Testis (tissue), 2 donors: ENCODE measurements at regions not wholly inside any gene's neighbourhood (a gene's known extent, or its start where the extent isn't known, plus 50 kb on each side); places are given as distances from the start of the nearest gene placed in this dataset.

Experiments
- DNase-seq: peaks from one replicate; pipeline ENCODE4 v3.0.0-alpha.2; 2019
- H3K27ac ChIP-seq, 2 donors: fragments of 200-600 bp; sonication (generic); one replicate each; pipeline ENCODE4 v1.5.1; 2019
- H3K27me3 ChIP-seq: fragments of 200-600 bp; sonication (generic); one replicate; pipeline ENCODE4 v1.5.1; 2019
- H3K36me3 ChIP-seq: fragments of 200-600 bp; sonication (generic); one replicate; pipeline ENCODE4 v1.5.1; 2017; ENCODE audit warnings: low read depth; ENCODE audit errors: missing control alignments
- H3K4me1 ChIP-seq: fragments of 200-600 bp; sonication (generic); one replicate; pipeline ENCODE4 v1.5.1; 2019
- H3K4me3 ChIP-seq, 2 donors: fragments of 200-600 bp; sonication (generic); one replicate each; pipeline ENCODE4 v1.5.1; 2017 to 2019
- H3K9me3 ChIP-seq: fragments of 200-600 bp; sonication (generic); one replicate; pipeline ENCODE4 v1.5.1; 2017
- CTCF ChIP-seq, 3 experiments: fragments of 450-650 bp in 2 of 3; fragments of 200-600 bp in 1 of 3; sonication (generic) in 1 of 3; IDR thresholded peaks; one replicate each; pipeline ENCODE4 v1.5.1; 2016 to 2019; ENCODE audit warnings: antibody characterized with exemption in 3 of 3, mild to moderate bottlenecking in 2 of 3, moderate library complexity in 1 of 3
- POLR2A ChIP-seq: fragments of 450-650 bp; IDR thresholded peaks from one replicate; pipeline ENCODE4 v1.6.1; 2017; ENCODE audit warnings: antibody characterized with exemption, mild to moderate bottlenecking, moderate library complexity
- WGBS, 2 donors: methylation state at CpG; one replicate each; pipeline ENCODE4 v1.1.5; 2018; 5-methylcytosine and 5-hydroxymethylcytosine counted together
- intact Hi-C: fragments of 100-400 bp; cut with DNase I; formaldehyde crosslinking; loops from one replicate; pipeline ENCODE4 v1.15.1; 2023; ENCODE audit warnings: low total_unique reads

GRCh38 chr15:38941399-38941953, 376.9 kb upstream of the RASGRP1 start:
- Histone ChIP-seq H3K4me3 (no peak overlapping the region), H3K27me3 (no peaks in the 10 kb centered on the region), H3K36me3 (no peaks in the 10 kb centered on the region), H3K4me1 (no peaks in the 10 kb centered on the region), H3K9me3 (no peaks in the 10 kb centered on the region), H3K27ac (no peak overlapping the region)
- intact Hi-C loops = no loop called here
- 29 to 46% methylated on average over 6 of the region's 6 CpGs for WGBS, 2 donors
- no peak for DNase-seq
- TF ChIP-seq POLR2A (no peak), CTCF (IDR thresholded peaks at IDR 0.05) (no peak)

- Histone ChIP-seq H3K36me3 (no peaks in the 10 kb centered on the region), H3K9me3 (no peaks in the 10 kb centered on the region), H3K4me3 (no peak overlapping the region), H3K4me1 (no peaks in the 10 kb centered on the region), H3K27ac (no peak overlapping the region), H3K27me3 (no peaks in the 10 kb centered on the region)
- intact Hi-C loops = no loop called here
- no peak for TF ChIP-seq POLR2A
- DNase-seq = no peak
Measured at GRCh38 chr15:38944536-38944935, 379.9 kb upstream of the RASGRP1 start.

GRCh38 chr15:38945551-38946298, 381.1 kb upstream of the RASGRP1 start:
- H3K9me3 ChIP-seq = no peaks in the 10 kb centered on the region
- no peak overlapping the region for H3K27ac ChIP-seq
- intact Hi-C loops = no loop called here
- H3K4me3 ChIP-seq = no peak overlapping the region
- no peaks in the 10 kb centered on the region for H3K27me3 ChIP-seq
- H3K36me3 ChIP-seq = no peaks in the 10 kb centered on the region
- no peak for DNase-seq
- WGBS, 2 donors = 77 to 81% methylated on average over 5 of the region's 5 CpGs
- no peak for TF ChIP-seq CTCF (IDR thresholded peaks at IDR 0.05)
- TF ChIP-seq POLR2A = no peak
- no peaks in the 10 kb centered on the region for H3K4me1 ChIP-seq

- TF ChIP-seq POLR2A (no peak), CTCF (IDR thresholded peaks at IDR 0.05) (no peak)
- H3K27ac ChIP-seq = no peak overlapping the region
- no peaks in the 10 kb centered on the region for H3K36me3 ChIP-seq
- no peak for DNase-seq
- WGBS, 2 donors = 86 to 87% methylated on average over 3 of the region's 3 CpGs
- H3K27me3 ChIP-seq = no peaks in the 10 kb centered on the region
- H3K9me3 ChIP-seq = no peaks in the 10 kb centered on the region
- H3K4me1 ChIP-seq = no peaks in the 10 kb centered on the region
- H3K4me3 ChIP-seq = no peak overlapping the region
- intact Hi-C loops = no loop called here
Measured at GRCh38 chr15:38954090-38954489, 389.5 kb upstream of the RASGRP1 start.

GRCh38 chr15:38961456-38961855, 396.8 kb upstream of the RASGRP1 start:
- no peak for DNase-seq
- no peak for TF ChIP-seq POLR2A
- no peak for TF ChIP-seq CTCF (IDR thresholded peaks at IDR 0.05)
- Histone ChIP-seq H3K4me3 (no peak overlapping the region), H3K36me3 (no peaks in the 10 kb centered on the region), H3K27ac (no peak overlapping the region), H3K4me1 (no peaks in the 10 kb centered on the region), H3K27me3 (no peaks in the 10 kb centered on the region), H3K9me3 (no peaks in the 10 kb centered on the region)
- intact Hi-C loops = no loop called here
- 55 to 59% methylated on average over 2 of the region's 2 CpGs for WGBS, 2 donors
